ENCODE measurements at regions not wholly inside any gene's neighbourhood (a gene's known extent, or its start where the extent isn't known, plus 50 kb on each side); places are given as distances from the start of the nearest gene placed in this dataset.

DNA sequence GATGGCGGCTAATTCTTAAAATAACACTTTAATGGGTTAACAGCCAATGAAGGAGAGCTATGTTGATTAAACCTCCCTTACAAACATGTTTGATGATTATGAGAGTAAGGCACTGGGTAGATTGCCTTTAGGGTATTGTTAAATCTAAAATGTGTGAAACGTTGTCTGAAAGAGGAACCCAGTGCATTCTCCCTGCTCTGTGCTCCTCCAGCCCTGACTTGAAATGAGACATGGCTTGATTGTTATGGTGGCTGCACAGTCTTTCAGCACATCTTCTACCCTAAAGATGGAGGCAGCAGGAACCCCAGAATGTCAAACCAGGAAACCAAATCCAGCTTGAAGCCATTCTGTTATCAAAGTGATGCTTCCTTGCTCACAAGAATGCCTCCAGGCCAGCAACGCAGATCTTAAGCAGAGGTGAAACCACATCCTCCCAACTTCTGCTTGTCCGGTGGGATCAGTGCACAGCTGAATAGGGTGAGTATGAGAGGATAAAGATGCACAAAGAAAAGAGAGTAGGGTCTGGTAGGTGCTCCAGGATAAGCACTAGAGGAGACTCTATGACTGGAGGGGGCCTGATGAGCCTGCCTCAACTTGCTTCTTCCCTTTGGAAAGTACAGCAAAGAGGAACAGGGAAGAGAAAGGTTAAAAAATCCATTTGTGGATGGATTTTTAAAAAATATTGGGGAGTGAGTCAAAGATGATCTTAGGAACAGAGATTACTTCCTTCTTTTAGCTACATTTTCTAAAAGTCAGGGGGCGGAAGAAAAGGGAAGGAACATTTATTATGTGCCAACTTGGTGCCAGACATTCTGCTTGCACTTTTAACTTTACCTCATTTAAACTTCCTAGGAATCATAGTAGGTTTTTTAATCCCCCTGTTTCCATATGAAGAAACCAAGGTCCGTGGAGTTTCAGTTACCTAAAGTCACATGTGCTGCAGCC lies 523.0 kb downstream of the TXNL1 start:
- DNase-seq = no peak

DNA sequence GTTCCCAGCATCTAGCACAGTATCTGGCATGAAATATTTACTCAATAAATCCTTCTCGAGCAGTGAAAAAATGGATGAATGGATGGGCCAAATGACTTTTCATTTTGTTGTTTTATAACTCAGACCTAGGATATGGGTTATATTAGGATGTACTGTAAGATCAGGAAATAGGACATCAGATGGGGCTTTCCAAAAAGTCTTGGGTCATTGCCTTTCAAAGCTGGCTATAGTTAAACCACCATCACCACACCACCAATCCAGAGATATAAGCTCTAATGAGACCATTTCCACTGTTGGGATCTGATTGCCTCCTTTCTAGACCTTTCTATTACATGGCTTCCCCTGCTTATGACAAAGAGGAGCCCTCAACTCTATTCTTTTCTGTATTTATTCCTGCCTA lies 525.0 kb upstream of the TCF4 start:
- no peak for DNase-seq

DNA sequence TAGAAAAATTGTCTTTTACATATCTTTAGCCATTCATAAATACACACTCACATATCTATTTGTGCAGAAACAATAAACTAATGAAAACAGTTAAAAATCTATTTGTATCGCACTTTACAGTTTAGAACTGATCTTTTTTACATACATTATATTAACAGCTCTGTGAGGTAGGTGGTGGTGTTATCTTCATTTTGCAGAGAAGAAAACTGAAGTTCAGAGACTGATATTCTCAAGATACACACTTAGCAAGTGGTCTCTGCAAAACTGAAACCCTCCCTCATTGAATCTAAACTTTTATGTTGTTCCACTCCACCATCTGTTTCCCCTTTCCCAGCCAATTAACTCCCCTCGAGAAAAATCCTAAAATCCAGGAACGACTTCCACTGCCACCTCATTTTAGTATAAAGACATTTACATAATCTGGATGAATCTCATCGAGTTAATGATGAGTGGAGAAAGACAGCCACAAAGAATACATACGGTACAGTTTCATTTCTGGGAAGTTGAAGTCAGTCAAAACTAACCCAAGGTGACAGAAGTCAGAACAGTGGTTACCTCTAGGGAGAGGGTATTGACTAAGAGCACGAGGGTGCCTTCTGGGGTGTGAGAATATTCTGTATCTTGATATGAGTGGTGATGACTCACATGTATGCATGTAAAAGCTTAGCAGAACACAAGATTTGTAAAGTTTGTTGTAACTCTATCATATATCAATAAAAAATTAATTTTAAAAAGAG lies 524.2 kb upstream of the TCF4 start:
- DNase-seq = no peak

DNA sequence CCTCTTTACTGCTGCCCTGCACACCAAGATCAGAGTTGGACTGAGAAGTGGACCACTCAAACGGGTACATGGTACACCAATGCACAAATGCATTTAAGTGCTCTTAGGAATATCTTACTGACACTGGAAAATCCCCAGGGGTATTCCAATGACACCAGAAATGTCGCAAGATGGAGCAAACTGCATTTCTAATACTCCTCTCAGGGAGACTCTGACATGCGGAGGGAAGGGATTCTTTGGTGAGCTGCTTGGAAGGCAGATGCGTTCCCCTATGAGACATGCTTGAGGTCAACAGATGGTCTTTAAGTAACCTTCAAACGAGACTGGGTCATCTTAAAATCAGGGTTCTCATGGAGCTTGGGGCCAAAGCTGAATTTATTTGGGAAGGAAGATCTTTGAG lies 521.8 kb upstream of the TCF4 start:
- no peak for DNase-seq

DNA sequence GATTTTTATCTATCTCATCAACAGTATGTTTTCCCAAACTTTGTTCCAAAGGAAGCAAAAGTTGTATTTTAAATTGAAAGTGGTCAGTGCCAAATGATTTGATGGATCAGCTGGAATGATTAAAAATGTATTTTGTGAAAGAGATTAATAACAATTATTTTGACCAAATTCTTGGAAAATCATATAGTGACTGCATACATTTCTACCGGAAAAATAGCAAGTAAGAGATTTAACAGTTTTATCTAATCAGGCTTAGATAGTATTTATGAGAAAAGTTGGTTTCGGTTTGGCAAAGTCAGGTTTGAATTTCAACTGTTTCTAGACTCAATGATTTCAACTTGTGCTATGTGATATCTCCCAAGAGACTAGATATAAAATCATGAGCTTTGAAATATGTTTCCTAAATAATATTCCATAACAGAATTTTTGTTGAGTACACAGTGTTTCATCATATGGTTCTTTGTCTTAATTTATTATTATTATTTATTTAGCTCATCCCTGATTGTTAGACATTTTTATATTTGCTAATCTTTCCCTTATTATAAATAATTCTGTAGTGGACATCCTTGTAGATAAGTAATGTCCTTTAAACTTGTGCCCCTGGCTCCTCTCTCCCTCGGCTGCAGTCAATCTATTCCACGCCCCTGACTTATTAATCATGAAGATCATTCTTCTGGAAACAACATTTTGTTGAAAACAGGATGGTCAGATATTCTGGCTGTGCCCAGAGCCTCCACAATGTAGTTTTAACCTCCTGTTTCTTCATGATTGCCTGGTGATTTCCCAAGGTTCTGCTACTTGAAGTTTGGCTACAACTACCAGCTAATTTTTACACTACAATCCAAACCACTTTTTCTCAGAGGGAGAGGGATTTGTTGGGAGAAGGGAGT lies 520.7 kb upstream of the TCF4 start:
- no peak for DNase-seq

DNA sequence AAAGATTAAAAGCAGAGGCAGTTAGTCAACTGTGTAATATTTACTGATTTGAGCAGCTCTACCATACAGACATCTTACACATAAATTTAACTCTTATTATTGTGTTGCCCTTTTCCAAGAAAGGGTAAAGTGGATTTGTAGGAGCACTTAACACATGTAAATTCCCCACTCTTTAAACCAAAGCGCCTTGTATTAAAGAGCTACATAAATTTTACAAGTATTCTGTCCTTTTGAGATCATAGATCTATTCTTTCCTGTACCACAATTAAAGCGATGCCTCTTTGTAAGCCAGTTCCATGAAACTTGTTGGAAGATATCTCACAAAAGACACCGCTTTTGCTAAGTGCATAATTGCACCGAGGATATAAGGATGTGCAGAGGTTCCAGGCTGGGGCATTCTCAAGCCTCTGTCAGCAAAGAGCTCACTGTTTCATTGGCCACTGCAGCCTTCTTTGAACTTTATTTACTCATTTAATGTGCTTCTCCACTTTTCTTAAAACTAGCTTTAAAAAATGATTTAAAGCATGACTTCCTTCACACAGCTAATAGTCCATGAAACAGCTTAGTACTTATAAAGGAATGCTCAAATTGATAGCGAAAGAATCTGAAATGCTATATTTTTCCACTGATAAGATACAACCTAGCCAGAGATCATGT lies 520.0 kb upstream of the TCF4 start:
- no peak for DNase-seq

DNA sequence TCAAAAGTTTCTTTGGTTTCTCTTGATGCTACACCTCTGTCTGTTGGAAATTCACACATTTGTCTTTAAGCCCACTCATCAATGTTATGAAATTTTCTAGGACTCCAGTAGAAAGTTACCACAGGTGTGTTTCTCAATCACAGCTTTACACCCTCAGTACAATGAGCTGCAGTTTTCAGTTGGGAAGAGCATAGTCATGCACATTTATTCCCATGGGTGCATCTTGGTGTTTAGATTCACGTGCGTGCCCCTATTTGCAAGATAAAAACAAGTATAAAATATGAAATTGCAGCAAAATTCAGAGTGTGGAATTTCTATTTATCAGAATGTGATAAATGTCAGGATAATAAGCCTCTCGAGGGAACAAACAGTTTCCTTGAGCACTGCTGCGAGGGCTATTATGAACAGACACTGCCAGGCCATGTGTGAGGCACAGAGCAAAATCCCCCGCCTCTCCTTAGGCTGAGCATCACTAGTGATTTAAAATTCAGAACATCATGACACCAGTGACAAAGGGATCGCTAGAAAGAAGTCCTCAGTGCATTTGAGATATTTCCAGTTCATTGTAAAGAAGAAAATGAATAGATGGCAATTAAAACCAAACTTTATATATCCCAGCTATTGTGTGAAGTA lies 512.2 kb upstream of the TCF4 start:
- no peak for DNase-seq

DNA sequence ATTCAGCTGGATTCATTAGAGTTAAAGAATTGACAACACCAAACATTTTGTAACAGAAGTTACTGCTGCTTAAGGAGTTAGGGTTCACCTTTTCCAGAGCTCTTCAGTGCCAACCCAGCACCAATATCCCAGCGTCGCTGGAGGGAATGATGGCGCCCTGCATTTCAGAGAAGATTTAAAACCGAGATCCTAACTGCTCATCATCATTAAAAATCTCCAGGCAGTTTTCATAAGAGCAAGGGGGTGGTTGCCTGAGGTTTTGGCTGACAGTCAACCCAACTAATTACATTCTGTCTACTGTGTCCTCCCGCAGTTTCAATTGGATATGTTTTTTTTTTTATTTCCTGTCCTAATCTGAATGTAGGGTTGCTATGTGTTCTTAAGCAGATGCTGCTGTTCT lies 509.6 kb upstream of the TCF4 start:
- peak in 1 of 2 experiments; percentile 40 for DNase-seq

DNA sequence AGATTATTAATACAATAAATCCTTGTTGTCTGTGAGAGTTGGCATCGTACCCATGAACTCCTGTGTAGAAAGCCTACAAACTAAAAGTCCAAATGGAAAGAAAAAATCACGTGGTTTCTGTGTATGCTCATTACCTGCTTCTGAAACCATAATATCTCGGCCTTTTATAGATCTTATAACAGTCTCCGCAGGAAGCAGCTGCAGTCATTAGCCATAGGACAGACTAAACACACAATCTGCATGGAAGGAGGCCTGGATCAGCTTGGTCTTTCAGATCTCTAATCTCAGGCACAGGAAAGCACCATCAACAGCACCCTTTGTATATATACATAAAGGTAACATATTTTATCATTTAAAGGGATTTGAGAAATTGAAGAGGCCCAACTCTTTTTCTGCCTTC lies 508.9 kb upstream of the TCF4 start:
- DNase-seq = no peak

DNA sequence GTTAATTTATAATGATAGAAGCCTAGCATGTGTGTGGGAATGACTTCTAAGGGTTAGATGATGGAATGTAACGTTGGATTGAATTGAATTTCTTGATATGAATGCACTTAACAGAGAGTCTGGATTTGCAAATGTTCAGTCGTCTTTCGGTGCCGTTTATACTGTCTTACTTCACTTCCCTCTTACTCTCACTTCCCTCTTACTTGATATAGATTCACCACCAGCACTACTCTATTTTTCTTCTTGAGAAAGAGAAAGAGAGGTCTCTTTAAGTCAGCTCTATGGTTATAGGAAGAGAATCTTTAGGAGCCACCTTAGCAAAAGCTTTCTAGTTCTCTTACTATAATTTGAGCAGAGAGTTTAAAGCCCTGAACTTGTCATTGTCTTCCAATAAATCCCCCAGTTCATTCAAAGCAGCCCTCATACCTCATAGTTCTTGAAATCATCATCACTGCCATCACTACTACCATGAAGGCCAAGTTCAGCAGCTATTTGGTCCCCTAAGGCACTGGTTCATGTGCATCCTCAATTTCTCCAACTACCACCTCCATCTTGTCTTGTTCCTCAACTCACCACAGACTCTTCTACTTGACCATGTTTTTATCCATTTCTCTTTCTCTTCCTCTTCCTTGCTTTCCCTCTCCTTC lies 501.7 kb upstream of the TCF4 start:
- no peak for DNase-seq

DNA sequence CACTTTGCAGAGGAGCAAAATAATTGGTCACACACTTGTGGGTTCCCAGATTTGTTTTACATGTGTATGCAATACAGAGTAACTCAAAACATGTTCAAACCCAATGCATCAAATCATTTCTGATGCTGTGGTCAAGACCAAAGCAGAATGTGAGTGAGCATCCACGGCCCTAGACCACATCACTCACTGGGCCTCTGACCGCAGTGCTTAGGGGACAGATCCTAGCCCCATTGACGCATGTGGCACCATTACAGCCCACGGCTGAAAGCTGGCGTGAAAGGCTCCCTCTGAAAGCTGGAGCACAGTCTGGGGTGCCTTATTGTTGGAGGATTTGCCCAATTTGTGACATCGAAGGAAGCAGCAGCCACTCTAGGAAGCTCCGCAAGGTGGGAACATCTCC lies 498.8 kb upstream of the TCF4 start:
- no peak for DNase-seq

DNA sequence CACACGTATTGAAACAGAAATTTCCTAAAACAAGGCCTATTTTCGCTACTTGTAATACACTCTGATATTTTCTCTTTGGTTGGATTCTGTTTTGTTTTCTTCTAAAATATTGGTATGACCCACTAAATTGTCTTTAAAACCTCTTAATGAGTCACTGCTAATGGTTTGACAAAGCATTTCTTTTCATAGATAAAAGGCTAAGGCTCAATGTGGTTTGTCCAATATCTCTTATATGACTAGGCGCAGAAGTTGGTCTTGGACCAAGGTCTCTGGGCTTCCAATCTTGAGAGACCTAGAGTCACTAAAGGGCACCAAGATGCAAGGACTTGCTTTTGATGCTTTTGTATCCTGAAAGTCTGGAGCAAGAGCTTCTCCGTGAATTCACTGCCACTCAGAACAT lies 498.2 kb upstream of the TCF4 start:
- no peak for DNase-seq

DNA sequence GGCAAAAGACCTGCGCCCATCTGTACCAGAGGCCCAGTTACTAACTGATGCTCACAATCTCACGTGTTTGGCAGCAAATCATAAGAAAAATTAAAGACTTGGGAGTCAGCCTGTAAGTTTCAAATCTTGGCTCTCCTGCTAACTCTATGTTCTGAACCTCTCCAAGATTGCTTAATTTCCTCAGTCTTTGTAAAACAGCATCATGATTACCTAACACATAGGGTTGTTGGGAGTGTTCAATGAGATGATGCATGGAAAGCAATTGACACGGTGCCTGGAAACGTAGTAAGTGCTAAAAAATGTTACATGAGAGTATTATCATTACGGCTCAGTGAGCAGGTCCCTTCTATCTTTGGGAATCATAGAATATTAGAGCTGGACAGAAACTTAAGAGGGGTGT lies 497.6 kb upstream of the TCF4 start:
- DNase-seq = peak in 1 of 2 experiments; percentile 26

DNA sequence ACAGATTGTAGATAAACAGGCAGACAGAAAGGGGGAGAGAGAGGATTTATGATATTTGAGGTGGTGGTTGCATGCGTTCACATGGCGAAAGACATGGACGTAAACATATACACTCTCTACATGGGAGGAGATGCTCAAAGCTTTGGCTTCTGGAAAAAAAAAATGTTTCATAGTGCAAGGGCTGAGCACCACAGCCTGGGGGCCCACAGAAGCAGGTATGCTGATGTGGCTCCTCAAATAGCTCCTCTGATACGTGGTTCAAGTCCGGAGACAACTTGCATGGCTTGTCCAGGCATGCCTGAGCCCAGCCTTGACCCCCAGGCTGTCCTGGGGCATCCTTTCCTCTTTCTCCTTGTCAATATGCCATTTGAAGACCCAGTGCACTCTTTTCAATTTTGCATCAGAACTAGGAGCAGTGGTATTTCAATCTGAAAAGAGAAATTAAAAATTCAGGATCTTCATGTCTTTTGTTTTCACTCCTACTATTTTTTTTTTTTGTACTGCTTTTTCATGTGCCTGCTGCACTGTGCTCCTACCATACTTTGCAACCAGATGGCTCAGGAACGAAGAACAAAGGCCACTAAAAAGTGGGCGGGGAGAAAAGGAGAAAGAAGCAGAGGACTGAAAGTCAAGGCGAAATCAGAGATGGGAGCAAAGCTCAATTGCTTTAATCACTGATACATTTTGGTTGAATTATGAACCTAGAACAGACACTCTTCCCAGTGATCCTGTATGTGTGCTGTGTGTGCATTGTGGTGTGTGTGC lies 495.7 kb upstream of the TCF4 start:
- DNase-seq = peak; percentile 85 to 88

DNA sequence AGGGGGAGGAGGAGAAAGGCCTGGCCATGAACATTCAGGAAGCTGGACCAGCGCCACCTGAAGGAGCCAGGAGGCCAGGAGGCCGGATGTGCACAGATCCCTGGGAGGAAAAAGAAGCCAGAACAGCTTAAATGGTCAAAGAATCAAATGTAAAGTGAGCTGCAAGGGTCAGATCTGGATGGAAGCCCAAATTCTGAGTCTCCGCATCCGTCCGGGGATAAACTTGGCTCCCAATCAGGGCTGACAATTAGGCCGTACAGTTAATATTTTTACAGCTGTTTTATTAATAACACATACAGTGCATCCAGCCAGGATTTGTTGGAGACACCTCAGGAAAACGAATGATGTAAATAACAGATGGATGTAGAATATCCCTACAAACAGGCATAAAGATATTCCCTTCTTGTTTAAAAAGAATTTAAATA lies 495.1 kb upstream of the TCF4 start:
- DNase-seq = peak; percentile 85 to 95

DNA sequence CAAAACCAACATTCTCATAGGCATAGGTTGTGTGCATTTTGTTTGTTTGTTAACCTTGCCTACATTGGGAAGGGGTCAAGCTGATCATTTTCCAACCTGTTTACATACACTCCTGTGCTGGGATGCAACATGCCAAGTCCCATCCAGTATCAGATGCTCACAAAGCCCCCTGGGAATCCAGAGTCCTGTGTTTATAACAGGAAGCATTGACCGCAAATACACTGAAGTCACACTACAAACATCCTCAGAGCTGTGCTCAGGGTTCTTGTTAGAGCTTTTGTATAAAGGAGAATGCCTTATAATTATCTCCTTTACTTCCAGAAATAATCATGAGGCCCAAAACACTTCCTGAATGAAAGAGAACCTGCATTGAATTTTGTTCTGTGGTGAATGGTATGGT lies 488.7 kb upstream of the TCF4 start:
- peak in 1 of 2 experiments; percentile 53 for DNase-seq

DNA sequence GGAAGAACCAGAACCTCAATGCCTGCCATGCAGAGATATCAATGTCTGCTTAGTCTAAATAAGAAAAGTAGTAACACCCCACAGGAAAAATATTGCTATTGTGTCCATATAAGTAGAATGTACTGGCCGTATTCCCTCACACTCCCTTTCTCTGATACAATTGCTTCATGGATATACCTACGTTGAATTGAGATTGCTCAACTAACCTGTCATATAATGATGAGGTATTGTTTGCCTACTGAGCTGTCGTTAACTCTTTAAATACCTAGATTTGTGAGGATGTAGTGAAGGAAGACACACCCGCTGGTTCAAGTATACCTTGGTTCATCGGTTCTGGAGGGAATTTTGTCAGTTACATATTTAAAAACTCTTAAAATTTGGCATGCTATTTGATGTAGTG lies 480.7 kb upstream of the TCF4 start:
- DNase-seq = no peak

DNA sequence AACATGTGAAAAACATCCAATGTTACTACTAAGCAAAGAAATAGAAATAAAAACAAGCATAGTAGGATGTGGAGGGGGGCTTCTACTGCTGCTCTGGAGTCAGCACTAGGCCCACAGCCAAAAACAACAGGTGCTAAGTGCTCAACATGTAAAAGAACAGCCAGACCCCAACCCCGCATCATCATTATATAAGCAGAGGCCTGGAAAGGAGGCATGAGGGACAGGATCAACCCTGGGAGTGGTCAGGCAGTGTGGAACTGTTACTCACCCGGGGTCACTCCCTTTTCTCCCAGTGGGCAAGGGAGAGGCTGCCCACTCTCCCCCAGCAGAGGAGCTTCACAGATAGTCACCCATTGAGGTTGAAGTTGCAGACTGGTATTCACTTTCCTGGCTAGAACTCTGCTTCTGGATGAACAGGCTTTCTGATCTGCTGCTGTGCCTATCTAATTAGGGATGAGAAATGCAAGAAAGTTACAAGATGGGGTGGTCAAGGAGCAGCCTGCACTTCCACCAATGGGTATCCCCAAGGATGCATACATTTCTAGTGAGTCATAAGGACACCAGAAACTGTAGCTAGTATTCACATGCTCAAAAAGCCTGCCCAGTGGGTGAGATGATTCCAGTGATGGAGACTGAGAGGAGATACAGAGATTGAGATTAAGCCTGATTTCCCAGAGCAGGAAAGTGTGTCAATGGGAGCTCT lies 480.1 kb upstream of the TCF4 start:
- peak in 1 of 2 experiments; percentile 34 for DNase-seq

DNA sequence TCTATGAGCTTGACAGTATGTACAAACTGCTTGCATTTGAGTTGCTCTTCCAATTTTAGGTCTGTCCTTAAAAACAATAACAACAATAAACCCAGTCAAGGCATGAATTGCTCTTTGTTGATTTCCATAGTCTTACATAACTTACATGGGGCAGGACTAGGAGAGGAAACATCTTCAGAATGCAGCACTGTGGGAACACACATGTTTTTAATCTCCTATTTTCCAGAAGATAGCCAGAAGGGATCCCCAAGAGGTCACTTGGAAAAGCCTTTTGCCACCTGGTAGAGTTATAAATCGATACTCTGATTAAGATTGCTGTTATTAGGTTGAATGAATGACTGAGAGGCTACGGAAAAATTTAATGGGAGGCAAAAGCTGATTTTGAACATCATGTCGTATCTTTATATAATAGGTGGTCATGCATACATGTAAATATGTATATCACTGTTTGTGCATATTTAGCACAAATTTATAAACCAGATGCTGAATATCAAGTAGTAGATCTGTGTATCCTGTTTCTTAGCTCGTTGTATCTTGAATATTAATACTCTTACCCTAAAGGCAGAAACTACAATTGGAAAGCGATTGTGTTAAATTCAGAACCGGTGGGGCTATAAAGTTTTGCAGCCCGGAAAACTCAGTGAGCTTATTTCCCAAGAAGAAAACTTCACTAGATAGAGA lies 479.4 kb upstream of the TCF4 start:
- peak in 1 of 2 experiments; percentile 8 for DNase-seq

All from NCI-H446 (cell line).